ENCODE measurements at regions not wholly inside any gene's neighbourhood (a gene's known extent, or its start where the extent isn't known, plus 50 kb on each side); places are given as distances from the start of the nearest gene placed in this dataset.

GRCh38 chr6:125471667-125472066 lies 169.9 kb upstream of the HDDC2 start:
- no CpG with 5 or more reads among the region's 1 CpG for WGBS (ENCODE audit: extremely low coverage, insufficient read length, low lambda C conversion rate)
- no peaks in the 10 kb centered on the region for H3K9me3 ChIP-seq (ENCODE audit: control insufficient read depth, low read depth, low read length)
- H4K5ac ChIP-seq (ENCODE audit: insufficient read length, low read depth, low read length) = no peak overlapping the region
- H3K9ac ChIP-seq (ENCODE audit: extremely low read depth, insufficient read length, low read length) = no peak overlapping the region
- H2BK12ac ChIP-seq (ENCODE audit: insufficient read length, low read depth, low read length) = no peak overlapping the region
- TF ChIP-seq CTCF (conservative IDR thresholded peaks at IDR 0.05) = no peak
- no peak overlapping the region for H3K4ac ChIP-seq (ENCODE audit: low read depth, low read length)
- no peaks in the 10 kb centered on the region; the same call in 1 of the 2 replicates for H3K27me3 Mint-ChIP-seq (ENCODE audit: low read depth)
- H3K27me3 ChIP-seq (ENCODE audit: insufficient read depth, low read length) = no peaks in the 10 kb centered on the region
- H3K27ac Mint-ChIP-seq = peak overlapping the region in 1 of 3 experiments; percentile 3; a peak in 1 of 7 replicates
- H3K9me3 Mint-ChIP-seq = peaks cover 5 to 8% of the 10 kb centered on the region in 2 experiments
- H2AFZ ChIP-seq (ENCODE audit: low read length) = no peak overlapping the region
- H3K14ac ChIP-seq (ENCODE audit: insufficient read depth, low read length) = no peak overlapping the region
- H2BK5ac ChIP-seq (ENCODE audit: insufficient read length, low read length) = no peak overlapping the region
- no peaks in the 10 kb centered on the region for H3K23me2 ChIP-seq (ENCODE audit: insufficient read length, low read depth, low read length, poor library complexity, severe bottlenecking)
- no peak overlapping the region for H4K91ac ChIP-seq (ENCODE audit: insufficient read length, low read depth, low read length)
- peaks cover 22 to 23% of the 10 kb centered on the region in 2 experiments for H3K4me1 Mint-ChIP-seq
- H2BK120ac ChIP-seq (ENCODE audit: low read depth, low read length, poor library complexity, severe bottlenecking) = no peak overlapping the region
- no peak overlapping the region for H3K18ac ChIP-seq (ENCODE audit: insufficient read length, low read depth, low read length)
- H2BK20ac ChIP-seq (ENCODE audit: low read depth, low read length, poor library complexity, severe bottlenecking) = no peak overlapping the region
- H4K8ac ChIP-seq (replicated peaks; ENCODE audit: insufficient read length, low read depth, low read length) = no peak overlapping the region
- H3T11ph ChIP-seq (ENCODE audit: low read length) = no peak overlapping the region
- no peak overlapping the region for H3K4me3 Mint-ChIP-seq
- no peak overlapping the region for H3K23ac ChIP-seq (ENCODE audit: insufficient read length, low read depth, low read length)
- H3K4me2 ChIP-seq (ENCODE audit: insufficient read depth, insufficient read length, low read length) = no peak overlapping the region
- H3K79me2 ChIP-seq (ENCODE audit: insufficient read depth, low read length) = no peaks in the 10 kb centered on the region
- H2BK15ac ChIP-seq (ENCODE audit: low read depth, low read length) = no peak overlapping the region
- peaks cover 10% of the 10 kb centered on the region for H3K4me1 ChIP-seq (ENCODE audit: insufficient read depth, low read length)
- DNase-seq = no peak
- H2AK5ac ChIP-seq (ENCODE audit: insufficient read length, low read length) = no peak overlapping the region
- H3K27ac ChIP-seq (ENCODE audit: insufficient read length, low read depth, low read length) = no peak overlapping the region
- H3K36me3 Mint-ChIP-seq (ENCODE audit: insufficient read depth in 1 of 3, low read depth in 3 of 3) = peaks cover 0 to 10% (median 2%) of the 10 kb centered on the region in 3 experiments; a peak in 4 of 7 replicates
- no peaks in the 10 kb centered on the region for H4K20me1 ChIP-seq (ENCODE audit: control insufficient read depth, insufficient read depth, insufficient read length)
- no peak overlapping the region for H3K56ac ChIP-seq (ENCODE audit: insufficient read length, low read depth, low read length)
- H3K79me1 ChIP-seq (ENCODE audit: insufficient read depth, low read depth, low read length, poor library complexity, severe bottlenecking) = no peaks in the 10 kb centered on the region
